Gastroesophageal sphincter (tissue), 4 donors: ENCODE measurements at regions not wholly inside any gene's neighbourhood (a gene's known extent, or its start where the extent isn't known, plus 50 kb on each side); places are given as distances from the start of the nearest gene placed in this dataset.

Experiments used
- ATAC-seq: fragments of 150-250 bp; one replicate; pipeline ENCODE4 v1.9.1; 2016; ENCODE audit warnings: mild to moderate bottlenecking, moderate library complexity
- H3K27ac ChIP-seq, 4 donors: fragments of 200-600 bp; sonication (generic) in 3 of 4; 1 replicate in 3 of 4; 2 replicates in 1 of 4; pipeline ENCODE4 v1.5.1; 2016 to 2019
- H3K27me3 ChIP-seq: fragments of 200-600 bp; sonication (generic); one replicate; pipeline ENCODE4 v1.5.1; 2019
- H3K36me3 ChIP-seq, 2 donors: fragments of 200-600 bp; sonication (generic); one replicate each; pipeline ENCODE4 v1.5.1; 2019; ENCODE audit warnings: control low read depth in 1 of 2
- H3K4me1 ChIP-seq, 3 donors: fragments of 200-600 bp; sonication (generic); 1 replicate in 2 of 3; 2 replicates in 1 of 3; pipeline ENCODE4 v1.5.1; 2016 to 2019; ENCODE audit warnings: control low read depth in 2 of 3
- H3K4me3 ChIP-seq, 2 donors: fragments of 200-600 bp; sonication (generic); one replicate each; pipeline ENCODE4 v1.5.1; 2019; ENCODE audit warnings: mild to moderate bottlenecking in 1 of 2, moderate library complexity in 1 of 2
- H3K9me3 ChIP-seq, 3 donors: fragments of 200-600 bp; sonication (generic); one replicate each; pipeline ENCODE4 v1.5.1; 2017 to 2019; ENCODE audit warnings: control low read depth in 2 of 3
- CTCF ChIP-seq, 4 experiments: fragments of 200-600 bp in 2 of 4; fragments of 450-650 bp in 2 of 4; sonication (generic) in 1 of 4; IDR thresholded peaks; one replicate each; pipeline ENCODE4 v1.5.1; 2017 to 2019; ENCODE audit warnings: antibody characterized with exemption in 4 of 4, mild to moderate bottlenecking in 2 of 4, moderate library complexity in 2 of 4
- EP300 ChIP-seq: sonication (generic); formaldehyde crosslinking; IDR thresholded peaks from one replicate; pipeline ENCODE4 v1.6.1; 2017; ENCODE audit warnings: antibody characterized with exemption, mild to moderate bottlenecking
- POLR2A ChIP-seq, 2 donors: fragments of 450-650 bp; IDR thresholded peaks; one replicate each; pipeline ENCODE4 v1.6.1; 2017; ENCODE audit warnings: antibody characterized with exemption in 2 of 2, mild to moderate bottlenecking in 2 of 2, moderate library complexity in 1 of 2
- POLR2AphosphoS5 ChIP-seq: sonication (generic); formaldehyde crosslinking; IDR thresholded peaks from one replicate; pipeline ENCODE4 v1.6.1; 2017; ENCODE audit warnings: antibody characterized with exemption
- WGBS, 2 donors: methylation state at CpG; one replicate each; pipeline ENCODE4 v1.1.5; 2018; ENCODE audit warnings: low coverage in 1 of 2; 5-methylcytosine and 5-hydroxymethylcytosine counted together

GRCh38 chr10:131019696-131020095 lies 291.8 kb downstream of the TCERG1L start:
- no peaks in the 10 kb centered on the region for H3K9me3 ChIP-seq
- H3K4me1 ChIP-seq: no peaks in the 10 kb centered on the region
- no peaks in the 10 kb centered on the region for H3K36me3 ChIP-seq
- TF ChIP-seq EP300 (no peak), POLR2AphosphoS5 (no peak), POLR2A (IDR thresholded peaks at IDR 0.05) (no peak), CTCF (IDR thresholded peaks at IDR 0.05) (no peak)
- 43% methylated on average over 1 of the region's 11 CpGs; no CpG with 5 or more reads in 1 of the 2 donors for WGBS, 2 donors
- no peak overlapping the region for H3K27ac ChIP-seq
- ATAC-seq: no peak
- H3K27me3 ChIP-seq: peaks cover 33% of the 10 kb centered on the region
- H3K4me3 ChIP-seq: no peak overlapping the region

GRCh38 chr10:131020775-131021174 lies 290.7 kb downstream of the TCERG1L start:
- H3K27me3 ChIP-seq: peaks cover 38% of the 10 kb centered on the region
- WGBS, 2 donors: 86% methylated on average over 1 of the region's 7 CpGs; no CpG with 5 or more reads in 1 of the 2 donors
- TF ChIP-seq CTCF (IDR thresholded peaks at IDR 0.05) (no peak), EP300 (no peak), POLR2AphosphoS5 (no peak), POLR2A (IDR thresholded peaks at IDR 0.05) (no peak)
- H3K9me3 ChIP-seq: no peaks in the 10 kb centered on the region
- H3K4me1 ChIP-seq: no peaks in the 10 kb centered on the region
- no peak overlapping the region for H3K4me3 ChIP-seq
- no peaks in the 10 kb centered on the region for H3K36me3 ChIP-seq
- no peak for ATAC-seq
- H3K27ac ChIP-seq: no peak overlapping the region

GRCh38 chr10:131021246-131021895 lies 290.1 kb downstream of the TCERG1L start:
- WGBS, 2 donors: 80 to 89% methylated on average over 10 to 16 of the region's 16 CpGs
- Histone ChIP-seq H3K9me3 (no peaks in the 10 kb centered on the region), H3K4me3 (no peak overlapping the region), H3K4me1 (no peaks in the 10 kb centered on the region), H3K27me3 (peaks cover 38% of the 10 kb centered on the region), H3K27ac (no peak overlapping the region), H3K36me3 (no peaks in the 10 kb centered on the region)
- no peak for ATAC-seq
- TF ChIP-seq POLR2A (IDR thresholded peaks at IDR 0.05) (no peak), CTCF (IDR thresholded peaks at IDR 0.05) (no peak), POLR2AphosphoS5 (no peak)

- Histone ChIP-seq H3K36me3 (no peaks in the 10 kb centered on the region), H3K4me3 (no peak overlapping the region), H3K4me1 (no peaks in the 10 kb centered on the region), H3K9me3 (no peaks in the 10 kb centered on the region), H3K27me3 (peaks cover 38% of the 10 kb centered on the region), H3K27ac (no peak overlapping the region)
- WGBS, 2 donors: 40 to 77% methylated on average over 1 to 2 of the region's 4 CpGs
- ATAC-seq: no peak
- TF ChIP-seq POLR2A (IDR thresholded peaks at IDR 0.05): no peak
- no peak for TF ChIP-seq EP300
- no peak for TF ChIP-seq CTCF (IDR thresholded peaks at IDR 0.05)
- no peak for TF ChIP-seq POLR2AphosphoS5
These were observed 289.6 kb downstream of the TCERG1L start for GRCh38 chr10:131021969-131022368.

GRCh38 chr10:131022369-131022768 lies 289.2 kb downstream of the TCERG1L start:
- Histone ChIP-seq H3K36me3 (no peaks in the 10 kb centered on the region), H3K4me1 (no peaks in the 10 kb centered on the region), H3K27ac (no peak overlapping the region), H3K9me3 (no peaks in the 10 kb centered on the region), H3K27me3 (peaks cover 40% of the 10 kb centered on the region), H3K4me3 (no peak overlapping the region)
- 100% methylated on average over 1 of the region's 10 CpGs; no CpG with 5 or more reads in 1 of the 2 donors for WGBS, 2 donors
- TF ChIP-seq EP300: no peak
- TF ChIP-seq CTCF (IDR thresholded peaks at IDR 0.05): no peak
- no peak for TF ChIP-seq POLR2AphosphoS5
- TF ChIP-seq POLR2A (IDR thresholded peaks at IDR 0.05): no peak
- peak; percentile 13 for ATAC-seq
